ENCODE measurements at regions not wholly inside any gene's neighbourhood (a gene's known extent, or its start where the extent isn't known, plus 50 kb on each side); places are given as distances from the start of the nearest gene placed in this dataset.

DNA sequence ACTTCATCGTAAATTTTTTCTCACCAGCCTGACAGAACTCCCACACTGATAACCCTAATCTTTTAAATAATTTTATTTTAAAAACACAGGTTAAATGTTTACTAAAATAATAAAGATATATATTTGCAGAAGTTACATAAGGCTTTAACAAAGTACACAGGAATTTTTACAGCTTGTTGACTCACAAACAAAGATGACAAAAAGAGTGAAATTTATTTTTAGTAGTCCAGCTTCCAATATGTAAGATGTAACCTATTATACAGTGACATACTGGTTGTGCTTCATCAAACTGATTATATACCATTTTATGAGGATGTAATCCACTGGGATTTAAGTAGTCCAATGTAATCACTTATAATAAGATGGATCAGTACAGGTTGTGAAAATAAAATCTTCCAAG, 348.9 kb upstream of the SLC39A10 start:
- Histone ChIP-seq H3K27ac (ENCODE audit: control insufficient read depth, insufficient read depth) (no peak overlapping the region), H3K9ac (ENCODE audit: control insufficient read depth, insufficient read depth, low read length) (no peak overlapping the region), H3K79me2 (ENCODE audit: control insufficient read depth, insufficient read depth, low read length) (no peaks in the 10 kb centered on the region), H4K20me1 (ENCODE audit: control insufficient read depth, insufficient read depth) (no peaks in the 10 kb centered on the region), H3K27me3 (replicated peaks in 1 of 2; ENCODE audit: control insufficient read depth in 2 of 2, insufficient read depth in 2 of 2, low read length in 1 of 2) (0 out of 4 replicates have a peak, but pooled peaks cover 0 to 3% of the 10 kb centered on the region in 2 experiments), H3K36me3 (ENCODE audit: control insufficient read depth in 2 of 2, insufficient read depth in 2 of 2, low read length in 1 of 2) (no peaks in the 10 kb centered on the region), H3K9me3 (replicated peaks; ENCODE audit: control insufficient read depth, insufficient read depth, low read length) (no peaks in the 10 kb centered on the region), H2AFZ (ENCODE audit: control insufficient read depth, low read depth, low read length) (no peak overlapping the region), H3K4me2 (ENCODE audit: control insufficient read depth, insufficient read depth) (no peak overlapping the region), H3K4me1 (ENCODE audit: control insufficient read depth, insufficient read depth, low read length) (no peaks in the 10 kb centered on the region), H3K4me3 (no peak overlapping the region)
- ChIA-PET POLR2A (no interaction called here), RAD21 (ENCODE audit: unreplicated experiment) (interaction anchor here (0.9 kb wide), 1 partner anchor 9 kb away, joined by 3 read pairs; no protein-coding TSS in a partner anchor), CTCF (interaction anchor here (1.9 to 2.3 kb wide), 2 partner anchors 10 to 18 kb away, joined by 4 to 7 read pairs; no protein-coding TSS in a partner anchor), SMC1A (ENCODE audit: uncharacterized antibody, unreplicated experiment) (no interaction called here)
- no peak for DNase-seq (ENCODE audit: low read depth, low spot score)
- intact Hi-C loops (cut with micrococcal nuclease; ENCODE audit: unreplicated experiment) = no loop called here
- BruUV-seq (replicated peaks) = no TSS peak
- WGBS (ENCODE audit: insufficient coverage, insufficient replicate concordance, low lambda C conversion rate, missing lambda C conversion rate) = 50% methylated on average over 1 of the region's 1 CpG
- no peak for ATAC-seq
- TF ChIP-seq NR2C1 (IDR thresholded peaks at IDR 0.05) = no peak
- TF ChIP-seq, protein P1, sequence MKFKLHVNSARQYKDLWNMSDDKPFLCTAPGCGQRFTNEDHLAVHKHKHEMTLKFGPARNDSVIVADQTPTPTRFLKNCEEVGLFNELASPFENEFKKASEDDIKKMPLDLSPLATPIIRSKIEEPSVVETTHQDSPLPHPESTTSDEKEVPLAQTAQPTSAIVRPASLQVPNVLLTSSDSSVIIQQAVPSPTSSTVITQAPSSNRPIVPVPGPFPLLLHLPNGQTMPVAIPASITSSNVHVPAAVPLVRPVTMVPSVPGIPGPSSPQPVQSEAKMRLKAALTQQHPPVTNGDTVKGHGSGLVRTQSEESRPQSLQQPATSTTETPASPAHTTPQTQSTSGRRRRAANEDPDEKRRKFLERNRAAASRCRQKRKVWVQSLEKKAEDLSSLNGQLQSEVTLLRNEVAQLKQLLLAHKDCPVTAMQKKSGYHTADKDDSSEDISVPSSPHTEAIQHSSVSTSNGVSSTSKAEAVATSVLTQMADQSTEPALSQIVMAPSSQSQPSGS (IDR thresholded peaks at IDR 0.05; ENCODE audit: low read length) = no peak
- TF ChIP-seq, protein P2, sequence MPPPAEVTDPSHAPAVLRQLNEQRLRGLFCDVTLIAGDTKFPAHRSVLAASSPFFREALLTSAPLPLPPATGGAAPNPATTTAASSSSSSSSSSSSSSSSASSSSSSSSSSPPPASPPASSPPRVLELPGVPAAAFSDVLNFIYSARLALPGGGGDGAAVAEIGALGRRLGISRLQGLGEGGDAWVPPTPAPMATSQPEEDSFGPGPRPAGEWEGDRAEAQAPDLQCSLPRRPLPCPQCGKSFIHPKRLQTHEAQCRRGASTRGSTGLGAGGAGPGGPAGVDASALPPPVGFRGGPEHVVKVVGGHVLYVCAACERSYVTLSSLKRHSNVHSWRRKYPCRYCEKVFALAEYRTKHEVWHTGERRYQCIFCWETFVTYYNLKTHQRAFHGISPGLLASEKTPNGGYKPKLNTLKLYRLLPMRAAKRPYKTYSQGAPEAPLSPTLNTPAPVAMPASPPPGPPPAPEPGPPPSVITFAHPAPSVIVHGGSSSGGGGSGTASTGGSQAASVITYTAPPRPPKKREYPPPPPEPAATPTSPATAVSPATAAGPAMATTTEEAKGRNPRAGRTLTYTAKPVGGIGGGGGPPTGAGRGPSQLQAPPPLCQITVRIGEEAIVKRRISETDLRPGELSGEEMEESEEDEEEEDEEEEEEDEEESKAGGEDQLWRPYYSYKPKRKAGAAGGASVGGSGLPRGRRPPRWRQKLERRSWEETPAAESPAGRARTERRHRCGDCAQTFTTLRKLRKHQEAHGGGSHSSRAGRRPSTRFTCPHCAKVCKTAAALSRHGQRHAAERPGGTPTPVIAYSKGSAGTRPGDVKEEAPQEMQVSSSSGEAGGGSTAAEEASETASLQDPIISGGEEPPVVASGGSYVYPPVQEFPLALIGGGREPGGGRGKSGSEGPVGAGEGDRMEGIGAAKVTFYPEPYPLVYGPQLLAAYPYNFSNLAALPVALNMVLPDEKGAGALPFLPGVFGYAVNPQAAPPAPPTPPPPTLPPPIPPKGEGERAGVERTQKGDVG (CRISPR knock-in tag; IDR thresholded peaks at IDR 0.05) = no peak
- in situ Hi-C loops (cut with MboI) = loop anchor here (10.0 to 25.0 kb wide), 2 partner anchors 763 to 1621 kb away; no protein-coding TSS in a partner anchor
- FAIRE-seq = no peak

Data from GM12878 (cell line).